HG03175 (cell line): ENCODE measurements at regions not wholly inside any gene's neighbourhood (a gene's known extent, or its start where the extent isn't known, plus 50 kb on each side); places are given as distances from the start of the nearest gene placed in this dataset.

ENCODE experiments used
- ATAC-seq: cut with Tn5 transposase; IDR thresholded peaks from one replicate; pipeline ENCODE4 v1.9.1; 2021; ENCODE audit warnings: mild to moderate bottlenecking, moderate library complexity; ENCODE audit not compliant: unreplicated experiment

DNA sequence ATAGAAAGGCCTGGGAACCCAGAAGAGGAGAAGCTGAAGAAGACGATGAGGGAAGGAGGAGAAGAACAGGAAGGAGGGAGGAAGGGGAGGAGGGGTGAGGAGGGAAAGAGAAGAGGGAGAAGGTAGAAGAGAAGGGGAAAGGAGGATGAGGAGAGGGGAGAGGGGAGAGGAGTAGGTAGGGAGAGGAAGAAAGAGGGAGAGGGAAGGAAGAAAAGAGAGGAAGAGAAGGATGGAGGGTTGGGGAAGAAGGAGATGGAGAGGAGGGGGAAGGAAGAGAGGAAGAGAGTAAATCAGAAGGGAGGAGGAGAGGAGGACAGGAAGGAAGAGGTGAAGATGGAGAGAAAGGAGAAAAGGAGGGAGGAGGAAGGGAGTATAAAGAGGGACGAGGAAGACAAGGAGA is 109.6 kb upstream of the IRX6 start:
- no peak for ATAC-seq

GRCh38 chr16:55214974-55215494 is 109.0 kb upstream of the IRX6 start:
- ATAC-seq: no peak

- ATAC-seq: no peak
These were observed 106.6 kb upstream of the IRX6 start for GRCh38 chr16:55217392-55217791.

DNA sequence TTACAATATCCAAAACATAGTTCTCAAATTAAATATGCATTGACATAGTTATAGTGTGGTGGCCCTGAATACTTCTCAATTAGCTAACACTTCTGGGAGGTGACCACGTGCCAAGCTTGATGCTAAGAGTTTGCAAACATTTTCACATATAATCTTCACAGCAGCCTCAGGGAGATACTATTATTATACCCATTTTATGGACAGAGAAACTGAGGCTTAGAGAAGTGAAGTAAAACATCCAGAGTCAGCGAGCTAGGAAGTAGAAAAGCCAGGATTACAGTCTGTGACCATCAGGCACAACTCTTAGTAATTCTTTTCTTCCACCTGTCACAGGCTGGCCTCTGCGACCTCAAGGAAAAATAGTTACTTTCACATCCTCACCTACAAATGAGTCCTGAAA is 102.2 kb upstream of the IRX6 start:
- ATAC-seq: no peak

DNA sequence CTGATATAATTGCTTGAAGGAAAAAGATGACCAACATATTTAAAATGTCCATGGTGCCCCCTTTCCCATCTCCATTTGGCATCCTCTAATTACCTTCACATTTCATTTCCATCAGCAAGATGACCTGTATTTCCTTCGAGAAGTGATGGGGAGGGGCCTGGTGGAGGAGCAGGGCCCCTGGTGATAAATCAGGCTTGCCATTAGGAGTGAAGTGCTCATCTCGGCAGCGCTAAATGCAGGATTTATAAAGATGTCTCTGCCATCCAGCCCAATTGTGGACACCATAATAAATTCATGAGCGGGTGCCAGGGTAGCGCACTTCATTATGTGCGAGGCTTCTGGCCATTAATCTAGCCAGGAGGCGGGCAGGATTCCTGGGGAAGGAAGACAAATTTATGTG is 101.5 kb upstream of the IRX6 start:
- no peak for ATAC-seq

GRCh38 chr16:55225972-55226542 is 97.9 kb upstream of the IRX6 start:
- ATAC-seq: no peak

DNA sequence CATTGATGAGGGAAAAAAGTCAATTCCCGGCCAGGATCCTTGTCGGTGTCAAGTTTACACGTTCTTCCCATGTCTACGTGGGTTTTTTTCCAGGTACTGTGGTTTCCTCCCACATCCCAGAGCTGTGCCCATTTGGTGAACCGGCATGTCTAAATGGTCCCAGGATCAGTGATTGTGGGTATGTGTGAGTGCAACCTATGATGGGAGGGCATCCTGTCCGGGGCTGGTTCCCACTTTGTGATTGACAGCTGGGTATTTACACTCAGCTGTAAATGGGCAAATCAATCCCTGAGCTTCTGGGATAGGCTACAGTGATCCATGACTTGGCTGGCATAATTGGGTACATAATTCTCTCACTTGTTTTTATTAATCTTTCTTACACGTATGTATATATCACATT is 91.2 kb upstream of the IRX6 start:
- no peak for ATAC-seq

DNA sequence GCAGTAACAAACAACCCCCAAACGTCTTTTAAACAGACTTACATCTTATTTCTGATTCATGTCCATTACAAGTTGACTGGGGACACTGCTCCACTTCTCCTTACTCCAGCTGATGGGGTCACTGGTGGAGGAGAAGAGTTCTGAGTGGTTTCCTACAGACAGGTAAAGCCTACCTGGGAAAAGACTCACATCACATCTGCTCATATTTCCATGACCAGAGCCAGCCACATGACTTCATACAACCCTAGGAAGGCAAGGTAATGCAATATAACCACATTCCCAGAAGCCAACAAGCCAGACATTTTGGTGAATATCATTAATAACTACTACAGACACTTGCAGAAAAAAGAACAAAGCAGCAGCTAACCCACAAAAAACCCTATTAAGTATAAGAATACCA is 90.5 kb upstream of the IRX6 start:
- ATAC-seq: no peak

GRCh38 chr16:55236655-55237054 is 87.3 kb upstream of the IRX6 start:
- ATAC-seq: no peak

- ATAC-seq: no peak
These were observed 84.3 kb upstream of the IRX6 start for GRCh38 chr16:55239723-55240122.

DNA sequence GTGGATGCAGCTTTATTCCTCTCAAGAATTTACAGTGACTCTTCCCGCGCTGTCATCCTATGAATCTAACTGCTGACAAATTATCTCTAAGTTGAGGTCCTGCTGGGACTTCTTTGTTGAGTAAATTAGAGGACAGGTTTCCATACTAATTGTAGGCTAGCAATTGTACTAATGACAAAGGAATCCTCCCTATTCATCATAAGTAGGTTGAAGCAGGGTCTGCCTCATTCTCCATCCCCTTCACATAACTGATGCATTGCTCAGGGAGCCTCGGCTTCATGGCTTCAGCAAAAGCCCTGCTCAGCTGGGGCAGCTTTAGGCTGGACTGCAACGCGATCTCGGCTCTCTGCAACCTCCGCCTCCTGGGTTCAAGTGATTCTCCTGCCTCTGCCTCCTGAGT is 83.1 kb upstream of the IRX6 start:
- ATAC-seq: no peak

- no peak for ATAC-seq
These were observed 81.3 kb upstream of the IRX6 start for GRCh38 chr16:55242667-55243066.

DNA sequence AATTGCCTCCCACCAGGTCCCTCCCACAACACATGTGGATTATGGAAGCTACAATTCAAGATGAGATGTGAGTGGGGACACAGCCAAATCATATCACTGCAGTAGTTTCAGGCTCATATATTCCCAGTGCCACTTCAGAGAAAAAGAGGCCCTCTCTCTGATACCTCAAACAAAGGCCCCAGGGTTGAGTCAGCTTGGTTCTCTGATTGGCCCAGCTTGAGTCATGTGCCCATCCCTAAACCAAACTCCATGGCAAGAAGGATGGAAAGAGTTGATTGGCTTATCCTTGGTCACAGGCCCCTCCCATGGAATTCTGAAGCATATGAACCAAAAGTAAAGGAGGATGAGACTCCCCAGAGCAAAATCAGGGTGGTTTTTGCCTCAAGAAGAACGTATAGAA is 75.9 kb upstream of the IRX6 start:
- ATAC-seq: no peak

DNA sequence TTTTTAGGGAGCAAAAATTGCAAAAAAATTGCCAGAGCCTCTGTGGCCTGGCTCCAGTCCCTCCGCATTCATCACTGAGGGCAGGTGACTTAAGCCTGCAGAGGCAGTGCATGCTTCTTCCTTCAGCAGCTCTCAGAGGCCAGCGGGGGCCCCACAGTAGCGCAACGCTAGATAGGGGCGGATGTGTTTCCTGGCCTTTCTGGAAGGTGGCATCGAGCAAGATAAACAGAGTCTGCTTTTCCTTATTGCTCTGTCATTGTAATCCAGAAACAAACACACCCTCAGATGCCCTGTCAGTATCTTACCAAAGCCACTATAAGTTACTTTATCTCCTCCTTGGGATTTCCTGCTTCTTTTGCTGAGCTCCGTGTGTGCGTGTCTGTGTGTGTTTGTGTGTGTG is 75.5 kb upstream of the IRX6 start:
- ATAC-seq: no peak

GRCh38 chr16:55249361-55249760 is 74.6 kb upstream of the IRX6 start:
- no peak for ATAC-seq

- no peak for ATAC-seq
These were observed 74.1 kb upstream of the IRX6 start for GRCh38 chr16:55249936-55250335.

DNA sequence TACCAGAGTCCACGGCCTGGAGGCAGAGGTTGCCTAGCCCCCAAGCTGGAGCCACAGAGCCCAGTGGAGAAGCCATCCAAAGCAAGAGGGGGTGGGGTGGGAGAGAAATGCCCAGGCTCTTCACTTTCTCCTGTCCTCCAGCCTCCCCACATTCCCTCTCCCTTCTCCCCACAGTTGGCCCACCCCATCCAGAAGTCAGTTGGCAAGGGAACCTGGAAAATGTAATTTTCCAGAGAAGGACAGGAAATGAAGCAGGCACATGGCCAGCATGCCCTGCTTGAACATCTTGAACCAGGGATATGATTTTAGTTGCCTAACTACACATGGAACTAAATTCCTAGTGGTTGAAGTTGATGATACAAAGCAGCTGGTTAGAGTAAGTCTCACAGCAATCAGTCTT is 73.3 kb upstream of the IRX6 start:
- ATAC-seq: no peak

GRCh38 chr16:55251151-55251550 is 72.9 kb upstream of the IRX6 start:
- ATAC-seq: no peak

DNA sequence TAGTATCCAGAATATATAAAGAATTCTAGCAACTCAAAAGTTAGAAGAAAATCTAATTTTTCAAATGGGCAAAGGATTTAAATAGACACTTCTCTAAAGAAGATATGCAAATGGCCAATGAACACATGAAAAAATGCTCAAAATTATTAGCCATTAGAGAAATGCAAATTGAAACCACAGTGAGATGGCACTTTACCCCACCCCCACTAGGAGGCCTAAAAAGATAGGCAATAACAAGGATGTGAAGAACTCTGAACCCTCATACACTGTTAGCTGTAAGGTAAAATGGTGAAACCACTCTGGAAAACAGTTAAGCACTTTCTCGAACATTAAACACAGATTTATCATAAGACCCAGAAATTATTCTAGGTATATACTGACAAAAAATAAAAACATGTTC is 71.4 kb upstream of the IRX6 start:
- ATAC-seq: no peak

GRCh38 chr16:55253987-55254386 is 70.0 kb upstream of the IRX6 start:
- ATAC-seq: no peak

DNA sequence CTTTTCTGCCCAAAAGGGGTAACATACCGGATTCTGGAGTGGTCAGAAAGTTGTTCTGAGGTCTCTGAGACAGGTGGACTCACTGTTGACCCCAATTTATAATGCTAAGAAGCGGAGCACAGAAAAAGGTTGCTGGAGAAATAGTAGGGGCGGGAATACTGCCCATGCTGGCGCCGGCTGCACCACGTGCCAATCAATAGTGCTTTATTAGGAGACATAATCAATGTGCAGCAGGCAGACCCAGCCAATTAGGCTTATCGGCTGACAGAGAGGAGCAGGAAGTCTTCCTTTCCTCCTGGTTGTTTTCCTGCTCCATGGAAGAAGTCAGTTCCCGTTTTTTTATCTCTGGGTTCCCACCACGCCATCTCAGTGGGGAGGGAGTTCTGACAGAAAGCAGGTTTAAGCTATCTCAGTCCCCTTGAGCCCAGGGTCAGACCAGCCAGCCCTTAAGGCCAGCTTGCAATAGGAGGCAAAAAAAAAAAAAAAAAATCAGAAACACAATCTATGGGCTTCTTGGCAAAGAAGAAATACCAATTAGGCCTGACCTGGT is 68.2 kb upstream of the IRX6 start:
- ATAC-seq: no peak

- ATAC-seq: no peak
These were observed 67.5 kb upstream of the IRX6 start for GRCh38 chr16:55256412-55257016.
